Karpas-422 (cell line): ENCODE measurements at regions not wholly inside any gene's neighbourhood (a gene's known extent, or its start where the extent isn't known, plus 50 kb on each side); places are given as distances from the start of the nearest gene placed in this dataset.

ENCODE experiments used
- DNase-seq: peaks from one replicate; pipeline ENCODE4 v3.0.0-alpha.2; 2015
- H2AFZ ChIP-seq: fragments of 200-600 bp; sonication (generic); 2 replicates; pipeline ENCODE4 v1.6.1; 2014; ENCODE audit warnings: antibody characterized with exemption, low read length, mixed read lengths
- H3K27ac ChIP-seq: fragments of 200-600 bp; sonication (generic); 2 replicates; pipeline ENCODE4 v1.5.1; 2014; ENCODE audit warnings: mild to moderate bottlenecking, low read length, moderate library complexity
- H3K27me3 ChIP-seq: fragments of 200-600 bp; sonication (generic); 2 replicates; pipeline ENCODE4 v1.6.1; 2014; ENCODE audit warnings: low read length, mixed read lengths
- H3K36me3 ChIP-seq: fragments of 200-600 bp; sonication (generic); 2 replicates; pipeline ENCODE4 v1.6.1; 2014; ENCODE audit warnings: low read length, mixed read lengths; ENCODE audit not compliant: insufficient read depth
- H3K4me1 ChIP-seq: fragments of 200-600 bp; sonication (generic); 2 replicates; pipeline ENCODE4 v1.6.1; 2014; ENCODE audit warnings: mild to moderate bottlenecking, low read length, mixed read lengths
- H3K4me2 ChIP-seq: fragments of 200-600 bp; sonication (generic); 2 replicates; pipeline ENCODE4 v1.6.1; 2014; ENCODE audit warnings: low read length, low read depth, mild to moderate bottlenecking; ENCODE audit not compliant: poor library complexity, severe bottlenecking
- H3K4me3 ChIP-seq: fragments of 200-600 bp; sonication (generic); 2 replicates; pipeline ENCODE4 v1.5.1; 2014; ENCODE audit warnings: mild to moderate bottlenecking, antibody characterized with exemption, low read length, mixed read lengths
- H3K79me2 ChIP-seq: fragments of 200-600 bp; sonication (generic); 2 replicates; pipeline ENCODE4 v1.6.1; 2014; ENCODE audit warnings: mild to moderate bottlenecking, low read length, mixed read lengths
- H3K9ac ChIP-seq: fragments of 200-600 bp; sonication (generic); 2 replicates; pipeline ENCODE4 v1.6.0; 2014; ENCODE audit warnings: low read length
- H3K9me2 ChIP-seq: fragments of 200-600 bp; sonication (generic), shearing (Covaris generic); replicated peaks from 2 replicates; pipeline ENCODE4 v1.6.0; 2014; ENCODE audit warnings: mild to moderate bottlenecking, low read length, moderate library complexity; ENCODE audit not compliant: insufficient read depth
- H3K9me3 ChIP-seq: fragments of 300-700, 200-600 bp; sonication (generic); 2 replicates; pipeline ENCODE4 v1.6.1; 2014; ENCODE audit warnings: low read length, mixed read lengths
- H4K20me1 ChIP-seq: fragments of 200-600 bp; sonication (generic); 2 replicates; pipeline ENCODE4 v1.6.1; 2014; ENCODE audit warnings: mild to moderate bottlenecking, antibody characterized with exemption, low read length, low read depth; ENCODE audit not compliant: insufficient read depth

DNA sequence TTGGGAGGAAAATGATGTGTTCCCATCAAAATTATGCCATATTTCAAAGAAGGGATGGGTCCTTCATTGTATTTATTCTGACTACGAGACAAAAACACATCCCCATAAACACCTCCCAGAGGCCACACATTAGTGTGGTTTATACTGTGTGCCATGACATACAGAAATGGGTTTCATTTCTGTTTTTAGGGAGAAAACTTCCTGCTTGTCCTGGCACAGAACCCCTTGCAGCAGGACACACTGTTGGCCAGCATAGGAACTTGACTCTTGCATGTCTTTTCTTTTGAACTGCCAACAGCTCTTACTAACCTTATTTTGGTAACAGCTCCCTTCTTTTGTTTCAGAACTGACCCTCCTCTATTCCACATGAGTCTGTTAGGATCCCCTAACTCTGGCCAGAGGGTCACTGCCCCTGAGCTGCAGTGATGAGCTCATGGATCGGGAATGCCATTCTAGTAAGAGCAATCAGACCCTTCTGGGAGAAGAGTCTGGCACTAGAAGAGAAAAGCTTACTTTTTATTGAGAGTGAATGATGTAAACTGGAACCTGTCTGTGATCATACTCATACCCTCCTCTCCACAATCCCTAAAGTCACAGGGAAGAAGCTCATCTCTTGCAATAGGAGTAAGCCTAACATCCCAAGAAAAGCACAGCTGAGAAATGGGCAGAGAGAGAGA, 86.4 kb downstream of the SMIM20 start:
- no peak for DNase-seq
- Histone ChIP-seq H3K79me2 (no peaks in the 10 kb centered on the region), H3K9me2 (no peaks in the 10 kb centered on the region), H3K4me1 (peaks cover 6% of the 10 kb centered on the region), H3K4me3 (no peak overlapping the region), H3K27ac (no peak overlapping the region), H3K4me2 (no peak overlapping the region), H3K9ac (no peak overlapping the region), H3K9me3 (no peaks in the 10 kb centered on the region), H2AFZ (no peak overlapping the region), H3K36me3 (no peaks in the 10 kb centered on the region), H3K27me3 (no peaks in the 10 kb centered on the region), H4K20me1 (no peaks in the 10 kb centered on the region)

GRCh38 chr4:26001413-26001812, 87.4 kb downstream of the SMIM20 start:
- no peaks in the 10 kb centered on the region for H3K36me3 ChIP-seq

DNA sequence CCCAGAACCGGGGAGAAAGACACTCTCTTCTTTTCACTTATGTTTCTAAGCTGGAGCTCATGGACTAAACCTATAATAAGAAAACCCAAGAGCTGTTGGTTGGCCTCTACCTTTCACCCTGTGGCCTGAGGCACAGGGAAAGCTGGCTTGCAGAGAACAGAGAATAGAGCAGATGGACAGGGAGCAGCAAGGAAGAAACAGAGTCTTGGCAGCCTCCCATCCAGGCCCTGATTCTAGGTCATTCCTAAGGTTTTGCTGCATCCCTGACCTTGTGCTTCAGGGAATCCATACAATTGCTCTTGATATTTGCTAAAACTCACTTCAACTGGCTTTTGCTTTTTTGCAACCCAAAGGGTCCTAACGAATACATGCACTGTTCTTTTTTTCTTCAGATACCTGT, 87.8 kb downstream of the SMIM20 start:
- Histone ChIP-seq H3K9ac (no peak overlapping the region), H2AFZ (no peak overlapping the region), H4K20me1 (no peaks in the 10 kb centered on the region), H3K79me2 (no peaks in the 10 kb centered on the region), H3K27me3 (no peaks in the 10 kb centered on the region), H3K4me2 (no peak overlapping the region), H3K36me3 (no peaks in the 10 kb centered on the region), H3K4me3 (no peak overlapping the region), H3K9me2 (no peaks in the 10 kb centered on the region), H3K27ac (no peak overlapping the region), H3K9me3 (no peaks in the 10 kb centered on the region), H3K4me1 (peaks cover 6% of the 10 kb centered on the region)
- DNase-seq: no peak

More at GRCh38 chr4:26001413-26001812, 87.4 kb downstream of the SMIM20 start:
- H2AFZ ChIP-seq: no peak overlapping the region
- H3K27me3 ChIP-seq: no peaks in the 10 kb centered on the region
- no peak overlapping the region for H3K9ac ChIP-seq
- H3K4me1 ChIP-seq: peaks cover 6% of the 10 kb centered on the region
- no peaks in the 10 kb centered on the region for H3K79me2 ChIP-seq
- no peaks in the 10 kb centered on the region for H3K9me2 ChIP-seq
- no peak overlapping the region for H3K27ac ChIP-seq
- no peak overlapping the region for H3K4me3 ChIP-seq
- H4K20me1 ChIP-seq: no peaks in the 10 kb centered on the region
- DNase-seq: no peak
- no peak overlapping the region for H3K4me2 ChIP-seq
- H3K9me3 ChIP-seq: no peaks in the 10 kb centered on the region

- no peak overlapping the region for H3K9ac ChIP-seq
- no peaks in the 10 kb centered on the region for H4K20me1 ChIP-seq
- no peak overlapping the region for H3K4me3 ChIP-seq
- H3K36me3 ChIP-seq: no peaks in the 10 kb centered on the region
- no peaks in the 10 kb centered on the region for H3K79me2 ChIP-seq
- H3K4me2 ChIP-seq: no peak overlapping the region
- no peaks in the 10 kb centered on the region for H3K9me3 ChIP-seq
- H3K27me3 ChIP-seq: no peaks in the 10 kb centered on the region
- H2AFZ ChIP-seq: no peak overlapping the region
- no peaks in the 10 kb centered on the region for H3K9me2 ChIP-seq
- no peak overlapping the region for H3K27ac ChIP-seq
- no peak for DNase-seq
- peaks cover 6% of the 10 kb centered on the region for H3K4me1 ChIP-seq
Measured at GRCh38 chr4:26003056-26003455, 89.0 kb downstream of the SMIM20 start.

DNA sequence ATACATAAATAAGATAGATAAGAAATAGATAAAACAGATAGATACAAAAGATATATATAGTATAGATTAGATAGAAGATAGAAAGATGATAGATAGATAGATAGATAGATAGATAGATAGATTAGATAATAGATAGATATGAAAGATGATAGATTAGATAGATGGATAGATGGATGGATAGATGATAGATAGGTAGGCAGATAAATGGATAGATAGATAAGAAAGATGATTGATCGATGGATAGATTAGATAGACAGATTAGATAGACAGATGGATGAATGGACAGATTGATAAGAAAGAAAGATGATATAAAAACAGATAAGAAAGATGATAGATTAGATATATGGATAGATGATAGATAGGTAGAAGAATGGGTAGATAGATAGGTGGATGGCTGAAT, 90.3 kb downstream of the SMIM20 start:
- H3K27me3 ChIP-seq: no peaks in the 10 kb centered on the region; the same call in 1 of the 2 replicates
- H3K9me2 ChIP-seq: no peaks in the 10 kb centered on the region
- no peaks in the 10 kb centered on the region; the same call in 1 of the 2 replicates for H3K9me3 ChIP-seq
- H3K79me2 ChIP-seq: no peaks in the 10 kb centered on the region
- H3K4me2 ChIP-seq: no peak overlapping the region
- DNase-seq: no peak
- H3K9ac ChIP-seq: no peak overlapping the region
- no peak overlapping the region for H3K27ac ChIP-seq
- no peak overlapping the region for H3K4me3 ChIP-seq
- no peaks in the 10 kb centered on the region for H3K36me3 ChIP-seq
- H4K20me1 ChIP-seq: no peaks in the 10 kb centered on the region
- no peak overlapping the region for H2AFZ ChIP-seq
- H3K4me1 ChIP-seq: peaks cover 6% of the 10 kb centered on the region

DNA sequence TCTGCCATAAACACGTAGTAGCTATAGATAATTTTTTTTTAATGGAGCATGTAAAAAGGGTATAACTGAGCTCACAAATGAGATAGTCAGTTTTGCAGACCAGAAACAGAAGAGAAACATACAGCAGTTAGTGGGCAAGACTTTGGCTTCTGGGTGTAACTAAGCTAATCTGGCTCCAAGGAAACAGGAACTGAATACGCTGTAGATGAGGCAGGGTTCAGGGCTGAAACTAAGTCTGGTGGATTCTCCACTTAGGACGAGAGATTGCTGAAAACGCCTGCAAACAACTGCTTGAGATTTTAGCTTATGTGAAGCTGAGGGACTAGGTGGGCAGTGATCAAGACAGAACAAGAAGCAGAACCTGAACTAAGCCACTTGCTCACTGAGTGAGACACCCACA, 91.7 kb downstream of the SMIM20 start:
- H2AFZ ChIP-seq: no peak overlapping the region
- no peak overlapping the region for H3K4me2 ChIP-seq
- no peak for DNase-seq
- no peak overlapping the region for H3K27ac ChIP-seq
- no peak overlapping the region for H3K4me3 ChIP-seq
- no peaks in the 10 kb centered on the region; the same call in 1 of the 2 replicates for H3K27me3 ChIP-seq
- no peaks in the 10 kb centered on the region; the same call in 1 of the 2 replicates for H3K9me3 ChIP-seq
- H3K36me3 ChIP-seq: no peaks in the 10 kb centered on the region
- H3K9ac ChIP-seq: no peak overlapping the region
- H3K9me2 ChIP-seq: no peaks in the 10 kb centered on the region
- no peaks in the 10 kb centered on the region for H4K20me1 ChIP-seq
- H3K4me1 ChIP-seq: peaks cover 6% of the 10 kb centered on the region
- no peaks in the 10 kb centered on the region for H3K79me2 ChIP-seq

DNA sequence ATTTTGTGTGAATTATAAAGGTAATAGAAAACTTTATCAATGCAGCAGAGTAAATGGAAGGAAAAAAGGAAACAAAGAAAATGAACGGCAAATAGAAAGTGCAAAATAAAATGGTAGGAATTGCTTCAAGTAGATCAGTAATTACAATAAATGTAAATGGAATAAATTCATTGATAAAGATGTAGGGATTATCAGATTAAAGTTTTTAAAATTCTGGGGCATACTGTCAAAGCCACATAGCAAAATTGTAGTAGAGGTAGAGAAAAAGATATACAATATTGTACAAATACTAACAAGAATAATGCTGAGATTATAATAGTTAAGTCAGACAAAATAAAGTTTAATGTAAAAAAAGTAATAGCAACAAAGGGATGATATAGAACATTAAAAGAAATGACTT, 94.7 kb downstream of the SMIM20 start:
- H3K36me3 ChIP-seq: no peaks in the 10 kb centered on the region
- H3K27ac ChIP-seq: no peak overlapping the region
- no peaks in the 10 kb centered on the region; the same call in 1 of the 2 replicates for H3K27me3 ChIP-seq
- no peaks in the 10 kb centered on the region for H3K9me2 ChIP-seq
- no peak overlapping the region for H2AFZ ChIP-seq
- no peaks in the 10 kb centered on the region for H4K20me1 ChIP-seq
- no peaks in the 10 kb centered on the region; the same call in 1 of the 2 replicates for H3K9me3 ChIP-seq
- H3K9ac ChIP-seq: no peak overlapping the region
- H3K4me1 ChIP-seq: no peaks in the 10 kb centered on the region
- H3K4me3 ChIP-seq: no peak overlapping the region
- DNase-seq: no peak
- no peak overlapping the region for H3K4me2 ChIP-seq
- H3K79me2 ChIP-seq: no peaks in the 10 kb centered on the region

DNA sequence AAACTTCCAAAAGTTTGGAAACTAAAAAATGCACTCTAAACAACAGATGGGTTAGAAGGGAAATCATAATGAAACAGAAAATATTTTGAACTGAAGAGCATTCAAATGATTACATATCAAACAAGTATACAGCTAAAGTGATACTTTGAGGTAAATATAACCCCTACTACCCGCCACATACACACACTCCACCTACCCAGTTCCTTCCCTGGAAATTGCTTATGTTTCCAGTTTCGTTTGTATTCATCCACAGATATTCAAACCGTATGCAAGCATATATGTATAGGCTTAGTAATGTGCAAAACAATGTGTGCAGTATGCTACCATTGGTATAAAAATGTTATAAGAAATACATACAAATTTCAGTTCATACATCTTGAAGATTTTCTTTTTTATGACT, 95.5 kb downstream of the SMIM20 start:
- H3K79me2 ChIP-seq: no peaks in the 10 kb centered on the region
- H3K4me1 ChIP-seq: peaks cover 5% of the 10 kb centered on the region
- H3K4me3 ChIP-seq: no peak overlapping the region
- H2AFZ ChIP-seq: no peak overlapping the region
- no peaks in the 10 kb centered on the region; the same call in 1 of the 2 replicates for H3K9me3 ChIP-seq
- H3K9ac ChIP-seq: no peak overlapping the region
- no peak for DNase-seq
- no peak overlapping the region for H3K27ac ChIP-seq
- no peaks in the 10 kb centered on the region for H3K9me2 ChIP-seq
- no peaks in the 10 kb centered on the region for H4K20me1 ChIP-seq
- H3K36me3 ChIP-seq: no peaks in the 10 kb centered on the region
- no peaks in the 10 kb centered on the region; the same call in 1 of the 2 replicates for H3K27me3 ChIP-seq
- H3K4me2 ChIP-seq: no peak overlapping the region
